Panc1 (cell line): ENCODE measurements at regions not wholly inside any gene's neighbourhood (a gene's known extent, or its start where the extent isn't known, plus 50 kb on each side); places are given as distances from the start of the nearest gene placed in this dataset.

Source experiments
- ATAC-seq: fragments of 200-7000 bp; cut with Tn5 transposase; 2 replicates; pipeline ENCODE4 v1.9.1; 2020; ENCODE audit warnings: mild to moderate bottlenecking, moderate library complexity
- BruUV-seq: library from RNA; stranded (reverse); fragments of 400-500 nt; replicated peaks from 2 replicates; lab custom pipeline; 2021; lab: Mats Ljungman, UMichigan
- CTCF ChIA-PET: fragments of 300-600 bp; sonication (Branson Sonifier 250); formaldehyde crosslinking; loops from one replicate; lab custom pipeline; 2022; ENCODE audit warnings: antibody characterized with exemption; lab: Charles Lee
- POLR2A ChIA-PET: fragments of 300-600 bp; sonication (Branson Sonifier 250); formaldehyde crosslinking; loops from one replicate; lab custom pipeline; 2022; ENCODE audit warnings: antibody characterized with exemption; lab: Charles Lee
- DNase-seq: peaks from one replicate; pipeline ENCODE4 v3.0.0-alpha.2; 2010; ENCODE audit warnings: low read depth, low spot score
- H3K27ac ChIP-seq: 2 replicates; pipeline ENCODE4 v1.5.1; 2011; ENCODE audit warnings: mild to moderate bottlenecking, low read length, inconsistent platforms
- H3K27me3 ChIP-seq: fragments of 200-500 bp; sonication (Bioruptor generic); 2 replicates; pipeline ENCODE4 v1.6.0; 2014; ENCODE audit warnings: low read length, inconsistent platforms; ENCODE audit not compliant: control insufficient read depth, insufficient read depth
- H3K36me3 ChIP-seq: fragments of 200-500 bp; sonication (Bioruptor generic); 2 replicates; pipeline ENCODE4 v1.5.1; 2014; ENCODE audit warnings: inconsistent platforms, mild to moderate bottlenecking, low read length, moderate library complexity; ENCODE audit not compliant: control insufficient read depth, insufficient read depth
- H3K4me1 ChIP-seq: 2 replicates; pipeline ENCODE4 v1.5.1; 2011; ENCODE audit warnings: inconsistent platforms, mild to moderate bottlenecking, low read length, moderate library complexity; ENCODE audit not compliant: control insufficient read depth, insufficient read depth
- H3K4me3 ChIP-seq, 2 experiments: 2 replicates each; pipeline ENCODE4 v1.5.1; 2011 to 2012; ENCODE audit warnings: low read depth in 2 of 2, low read length in 2 of 2, mild to moderate bottlenecking in 2 of 2, inconsistent platforms in 1 of 2, moderate library complexity in 1 of 2
- H3K9me3 ChIP-seq: fragments of 200-500 bp; sonication (Bioruptor generic); 2 replicates; pipeline ENCODE4 v1.5.1; 2014; ENCODE audit warnings: low read depth, mild to moderate bottlenecking, inconsistent platforms, low read length, moderate library complexity; ENCODE audit not compliant: control insufficient read depth, insufficient read depth
- CTCF ChIP-seq: fragments of 450-650 bp; IDR thresholded peaks from 2 replicates; pipeline ENCODE4 v1.5.1; 2017; ENCODE audit warnings: mild to moderate bottlenecking
- POLR2AphosphoS5 ChIP-seq: IDR thresholded peaks from 2 replicates; pipeline ENCODE4 v1.6.1; 2012; ENCODE audit warnings: mild to moderate bottlenecking, low read depth, low read length, moderate library complexity
- SIN3A ChIP-seq: IDR thresholded peaks from 2 replicates; pipeline ENCODE4 v1.6.1; 2012; ENCODE audit warnings: low read depth, mild to moderate bottlenecking, low read length, moderate library complexity, borderline replicate concordance; ENCODE audit not compliant: insufficient read depth
- TCF7L2 ChIP-seq: IDR thresholded peaks from 2 replicates; pipeline ENCODE4 v1.6.1; 2011; ENCODE audit warnings: mild to moderate bottlenecking, low read depth, low read length, inconsistent platforms
- in situ Hi-C: cut with HindIII; loops from 2 replicates; pipeline ENCODE4 v1.10.0; 2016; ENCODE audit warnings: low sequenced_read_pairs, low pct_unique_long_range_greater_than_20kb
- intact Hi-C: fragments of 100-400 bp; cut with micrococcal nuclease; formaldehyde crosslinking; loops from one replicate; pipeline ENCODE4 v1.10.0; 2022; ENCODE audit not compliant: unreplicated experiment
- TF ChIP-seq, protein P1 (sequence below), 2 experiments: IDR thresholded peaks; 2 replicates each; pipeline ENCODE4 v1.6.1; 2011 to 2012; ENCODE audit warnings: low read depth in 2 of 2, control low read depth in 1 of 2, low read length in 1 of 2, mild to moderate bottlenecking in 1 of 2, moderate library complexity in 1 of 2; ENCODE audit not compliant: insufficient read depth in 1 of 2

DNA sequence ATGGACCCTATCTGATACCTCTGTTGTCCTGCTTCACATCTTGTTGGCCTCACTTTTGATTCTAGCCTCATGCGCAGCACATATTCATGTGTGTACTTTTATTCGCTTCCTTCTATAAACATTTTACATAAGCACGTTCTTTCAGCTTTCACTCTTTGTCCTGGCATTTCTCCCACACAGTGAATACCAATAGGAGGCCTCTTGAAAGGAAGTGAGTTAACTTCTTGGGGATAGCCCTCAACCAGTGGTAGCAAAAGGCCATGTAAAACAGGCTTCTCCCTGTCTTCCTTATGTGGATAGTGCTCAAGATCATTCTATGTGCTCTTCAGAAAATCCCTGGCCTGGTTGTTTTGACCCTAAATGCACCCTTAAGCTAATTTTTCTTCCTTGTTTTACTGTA lies 633.9 kb upstream of the MBL2 start:
- Histone ChIP-seq H3K4me1 (no peaks in the 10 kb centered on the region), H3K4me3 (no peak overlapping the region), H3K27me3 (no peaks in the 10 kb centered on the region), H3K27ac (no peak overlapping the region), H3K36me3 (no peaks in the 10 kb centered on the region), H3K9me3 (no peaks in the 10 kb centered on the region; the same call in 1 of the 2 replicates)
- ATAC-seq: no peak
- TF ChIP-seq TCF7L2 (no peak), POLR2AphosphoS5 (no peak), CTCF (no peak), SIN3A (no peak)
- TF ChIP-seq, protein P1, sequence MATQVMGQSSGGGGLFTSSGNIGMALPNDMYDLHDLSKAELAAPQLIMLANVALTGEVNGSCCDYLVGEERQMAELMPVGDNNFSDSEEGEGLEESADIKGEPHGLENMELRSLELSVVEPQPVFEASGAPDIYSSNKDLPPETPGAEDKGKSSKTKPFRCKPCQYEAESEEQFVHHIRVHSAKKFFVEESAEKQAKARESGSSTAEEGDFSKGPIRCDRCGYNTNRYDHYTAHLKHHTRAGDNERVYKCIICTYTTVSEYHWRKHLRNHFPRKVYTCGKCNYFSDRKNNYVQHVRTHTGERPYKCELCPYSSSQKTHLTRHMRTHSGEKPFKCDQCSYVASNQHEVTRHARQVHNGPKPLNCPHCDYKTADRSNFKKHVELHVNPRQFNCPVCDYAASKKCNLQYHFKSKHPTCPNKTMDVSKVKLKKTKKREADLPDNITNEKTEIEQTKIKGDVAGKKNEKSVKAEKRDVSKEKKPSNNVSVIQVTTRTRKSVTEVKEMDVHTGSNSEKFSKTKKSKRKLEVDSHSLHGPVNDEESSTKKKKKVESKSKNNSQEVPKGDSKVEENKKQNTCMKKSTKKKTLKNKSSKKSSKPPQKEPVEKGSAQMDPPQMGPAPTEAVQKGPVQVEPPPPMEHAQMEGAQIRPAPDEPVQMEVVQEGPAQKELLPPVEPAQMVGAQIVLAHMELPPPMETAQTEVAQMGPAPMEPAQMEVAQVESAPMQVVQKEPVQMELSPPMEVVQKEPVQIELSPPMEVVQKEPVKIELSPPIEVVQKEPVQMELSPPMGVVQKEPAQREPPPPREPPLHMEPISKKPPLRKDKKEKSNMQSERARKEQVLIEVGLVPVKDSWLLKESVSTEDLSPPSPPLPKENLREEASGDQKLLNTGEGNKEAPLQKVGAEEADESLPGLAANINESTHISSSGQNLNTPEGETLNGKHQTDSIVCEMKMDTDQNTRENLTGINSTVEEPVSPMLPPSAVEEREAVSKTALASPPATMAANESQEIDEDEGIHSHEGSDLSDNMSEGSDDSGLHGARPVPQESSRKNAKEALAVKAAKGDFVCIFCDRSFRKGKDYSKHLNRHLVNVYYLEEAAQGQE (IDR thresholded peaks at IDR 0.05; ENCODE audit: insufficient read depth in 1 of 2, low read depth in 2 of 2, low read length in 1 of 2): no peak
- POLR2A ChIA-PET: no interaction called here
- CTCF ChIA-PET: no interaction called here
- DNase-seq: no peak
- in situ Hi-C loops (no loop called here), intact Hi-C loops (no loop called here)
- BruUV-seq: no TSS peak

DNA sequence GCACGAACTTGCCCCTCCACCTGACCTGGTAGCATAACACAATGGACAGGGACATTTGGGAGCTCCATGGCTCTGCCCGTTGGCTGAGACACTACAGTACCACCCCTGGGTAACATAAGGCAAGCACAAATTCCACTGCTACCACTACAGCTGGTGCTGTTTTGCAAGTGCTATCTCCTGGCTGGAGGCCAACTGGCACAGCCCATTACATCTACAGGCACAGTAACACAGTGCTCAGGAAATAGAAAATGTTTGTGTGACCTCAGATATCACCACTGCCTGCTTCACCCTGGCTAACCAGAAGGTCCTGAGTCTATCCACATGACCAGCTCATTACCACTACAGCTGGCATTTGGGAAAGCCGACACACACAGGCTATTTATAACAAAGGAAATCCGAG lies 631.1 kb upstream of the MBL2 start:
- intact Hi-C loops (no loop called here), in situ Hi-C loops (no loop called here)
- H3K36me3 ChIP-seq: no peaks in the 10 kb centered on the region
- H3K4me1 ChIP-seq: no peaks in the 10 kb centered on the region
- no TSS peak for BruUV-seq
- H3K27me3 ChIP-seq: no peaks in the 10 kb centered on the region
- ATAC-seq: no peak
- H3K9me3 ChIP-seq: no peaks in the 10 kb centered on the region; the same call in 1 of the 2 replicates
- TF ChIP-seq TCF7L2 (no peak), POLR2AphosphoS5 (no peak), SIN3A (no peak), CTCF (no peak)
- TF ChIP-seq, protein P1 (IDR thresholded peaks at IDR 0.05; ENCODE audit: insufficient read depth in 1 of 2, low read depth in 2 of 2, low read length in 1 of 2): no peak
- no peak overlapping the region for H3K4me3 ChIP-seq
- POLR2A ChIA-PET: no interaction called here
- no peak overlapping the region for H3K27ac ChIP-seq
- CTCF ChIA-PET: no interaction called here
- no peak for DNase-seq
